GM18519 (cell line): ENCODE measurements at regions not wholly inside any gene's neighbourhood (a gene's known extent, or its start where the extent isn't known, plus 50 kb on each side); places are given as distances from the start of the nearest gene placed in this dataset.

Experiments
- ATAC-seq: cut with Tn5 transposase; IDR thresholded peaks from one replicate; pipeline ENCODE4 v1.9.1; 2021; ENCODE audit warnings: mild to moderate bottlenecking, moderate library complexity; ENCODE audit not compliant: unreplicated experiment, low FRiP score

- no peak for ATAC-seq
Measured at GRCh38 chr11:92416971-92417725, 192.5 kb downstream of the FAT3 start.

DNA sequence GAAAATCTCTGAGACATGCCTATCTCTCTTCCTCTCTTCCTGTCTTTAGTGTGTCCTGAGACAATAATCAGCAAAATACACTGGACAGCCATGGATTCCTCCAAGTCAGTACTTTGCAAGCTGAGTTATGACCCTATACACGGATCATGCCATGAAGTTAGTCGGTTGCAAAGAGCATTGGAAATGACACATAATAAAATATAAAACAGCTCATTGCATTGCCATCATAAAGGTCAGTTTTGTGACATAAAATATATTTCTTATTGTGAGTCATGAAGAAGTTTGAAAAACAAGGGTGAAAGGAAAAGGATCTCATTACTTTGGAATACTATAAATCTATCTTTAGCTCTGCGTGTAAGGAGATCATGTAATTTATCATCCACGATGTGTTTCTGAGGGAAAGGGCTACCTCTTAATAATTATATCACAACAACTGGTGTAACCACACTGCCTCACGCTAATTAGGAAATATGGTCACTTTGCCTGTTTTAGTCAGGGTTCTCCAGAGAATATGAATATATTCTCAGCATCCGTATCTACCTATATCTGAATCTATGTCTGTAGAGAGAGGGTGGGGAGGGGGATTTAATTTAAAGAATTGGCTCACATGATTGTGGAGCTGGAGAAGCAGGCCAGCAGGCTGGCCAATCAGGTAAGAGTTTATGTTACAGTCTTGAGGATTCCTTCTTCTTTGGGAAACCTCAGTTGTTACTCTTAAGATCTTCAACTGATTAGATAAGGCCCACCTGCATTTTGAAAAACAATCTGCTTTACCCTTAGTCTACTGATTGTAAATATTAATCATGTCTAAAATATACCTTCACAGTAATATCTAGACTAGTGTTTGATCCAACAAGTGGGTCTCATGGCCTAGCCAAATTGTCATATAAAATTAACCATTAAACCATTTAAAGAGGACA lies 198.8 kb downstream of the FAT3 start:
- no peak for ATAC-seq

- ATAC-seq: no peak
Measured at GRCh38 chr11:92424281-92424680, 199.7 kb downstream of the FAT3 start.

- no peak for ATAC-seq
Measured at GRCh38 chr11:92425127-92425526, 200.5 kb downstream of the FAT3 start.

DNA sequence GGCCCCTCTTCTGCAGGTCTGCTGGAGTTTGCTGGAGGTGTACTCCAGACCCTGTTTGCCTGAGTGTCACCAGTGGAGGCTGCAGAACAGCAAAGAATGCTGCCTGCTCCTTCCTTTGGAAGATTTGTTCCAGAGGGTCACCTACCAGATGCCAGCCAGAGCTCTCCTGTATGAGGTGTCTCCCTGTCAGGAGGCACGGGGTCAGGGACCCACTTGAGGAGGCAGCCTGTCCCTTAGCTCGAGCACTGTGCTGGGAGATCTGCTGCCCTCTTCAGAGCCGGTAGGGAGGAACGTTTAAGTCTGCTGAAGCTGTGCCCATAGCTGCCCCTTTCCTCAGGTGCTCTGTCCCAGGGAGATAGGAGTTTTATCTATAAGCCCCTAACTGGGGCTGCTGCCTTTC lies 207.9 kb downstream of the FAT3 start:
- ATAC-seq: no peak

GRCh38 chr11:92436034-92436920 lies 211.7 kb downstream of the FAT3 start:
- ATAC-seq: no peak

DNA sequence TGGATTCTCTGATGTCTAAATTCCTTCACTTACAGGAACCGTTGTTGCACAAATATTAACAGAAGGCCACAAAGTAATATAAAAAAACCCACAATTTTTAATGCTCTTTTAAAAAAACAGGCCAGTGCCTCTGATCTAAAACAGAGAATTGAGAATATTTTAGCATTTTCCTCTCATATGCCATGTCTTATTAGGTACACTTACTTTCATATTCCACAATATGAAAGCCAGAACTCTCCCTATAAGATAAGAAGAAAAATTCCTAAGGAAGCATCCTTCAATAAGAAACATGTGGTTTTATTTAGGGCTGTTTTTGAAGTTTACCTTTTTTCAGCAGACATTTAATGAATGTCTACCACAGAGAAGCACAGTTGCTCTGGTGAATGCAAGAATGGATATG lies 214.5 kb downstream of the FAT3 start:
- no peak for ATAC-seq

DNA sequence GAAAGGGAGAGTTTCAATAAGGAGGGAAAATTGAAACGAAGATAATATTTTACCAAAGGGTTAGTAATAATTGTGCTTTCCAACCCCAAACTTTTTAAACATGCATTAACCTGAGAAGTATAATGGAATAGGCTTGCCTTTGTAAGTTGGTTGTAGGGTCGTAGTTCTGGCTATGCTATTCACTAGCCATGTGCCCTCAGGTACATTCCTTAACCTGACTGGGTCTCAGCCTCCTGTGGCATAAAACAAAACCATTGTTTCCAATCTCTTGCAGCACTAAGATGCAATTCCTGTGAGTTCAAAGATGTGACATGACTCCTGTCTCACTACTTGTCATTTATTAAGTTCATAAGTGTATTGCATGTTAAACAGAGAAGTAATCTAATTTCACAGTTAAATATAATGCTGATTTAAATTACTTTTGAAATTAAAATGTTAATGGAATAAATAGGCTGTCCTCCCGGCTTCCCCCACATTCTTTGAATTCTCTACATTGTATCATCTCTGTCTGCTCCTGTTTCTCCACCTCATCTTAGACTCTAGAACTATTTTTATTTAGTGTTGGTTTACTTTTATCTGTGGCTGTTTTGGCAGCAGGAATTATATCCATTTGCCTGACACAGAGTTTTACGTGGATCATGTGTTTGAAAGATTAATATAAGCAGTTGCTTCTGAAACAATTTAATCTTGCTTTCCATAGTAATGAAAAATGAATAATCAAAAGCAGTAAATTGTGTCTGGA lies 216.3 kb downstream of the FAT3 start:
- no peak for ATAC-seq

- ATAC-seq: no peak
Measured at GRCh38 chr11:92441443-92441726, 216.8 kb downstream of the FAT3 start.

DNA sequence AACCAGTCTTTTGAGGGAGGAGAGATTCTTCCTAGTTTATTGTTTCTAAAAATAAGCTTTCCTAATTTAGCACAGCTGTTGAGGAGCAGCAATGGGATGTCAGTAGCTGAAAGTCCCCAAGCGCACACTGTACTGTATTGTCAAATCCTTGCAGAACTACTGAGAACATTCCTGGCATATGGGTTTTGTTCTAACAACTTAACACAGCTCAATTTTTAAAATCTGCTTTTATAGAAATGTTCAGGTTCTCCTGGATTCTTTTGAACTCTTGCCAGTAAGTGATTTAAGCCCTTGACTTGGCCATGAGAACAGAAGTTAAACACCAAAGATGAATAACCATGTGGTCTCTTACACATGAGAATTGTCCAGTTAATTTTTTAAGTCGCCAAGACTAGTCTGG lies 218.6 kb downstream of the FAT3 start:
- no peak for ATAC-seq

- no peak for ATAC-seq
Measured at GRCh38 chr11:92447586-92447985, 223.0 kb downstream of the FAT3 start.

- ATAC-seq: no peak
Measured at GRCh38 chr11:92449222-92449621, 224.6 kb downstream of the FAT3 start.

GRCh38 chr11:92449780-92450179 lies 225.2 kb downstream of the FAT3 start:
- no peak for ATAC-seq

GRCh38 chr11:92451063-92451462 lies 226.4 kb downstream of the FAT3 start:
- no peak for ATAC-seq

DNA sequence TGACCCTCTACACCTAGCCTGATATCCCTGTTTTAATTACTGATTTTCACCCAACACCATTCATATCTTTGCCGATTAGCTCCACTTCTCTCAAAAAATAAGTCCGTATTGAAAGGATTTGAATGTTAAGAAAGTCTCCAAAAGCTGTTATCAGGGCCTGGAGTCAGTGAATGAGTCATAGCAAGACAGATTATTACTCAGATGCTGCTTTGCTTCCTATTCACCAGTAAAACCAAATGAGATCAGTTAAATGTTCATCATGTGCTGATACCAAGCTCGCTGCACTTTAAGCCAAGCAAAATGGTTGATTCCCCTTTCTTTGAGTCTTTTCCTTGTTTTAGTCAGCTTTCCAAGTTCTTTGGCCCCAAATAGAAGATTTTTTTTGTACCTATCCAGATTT lies 228.4 kb downstream of the FAT3 start:
- peak; percentile 60 for ATAC-seq

DNA sequence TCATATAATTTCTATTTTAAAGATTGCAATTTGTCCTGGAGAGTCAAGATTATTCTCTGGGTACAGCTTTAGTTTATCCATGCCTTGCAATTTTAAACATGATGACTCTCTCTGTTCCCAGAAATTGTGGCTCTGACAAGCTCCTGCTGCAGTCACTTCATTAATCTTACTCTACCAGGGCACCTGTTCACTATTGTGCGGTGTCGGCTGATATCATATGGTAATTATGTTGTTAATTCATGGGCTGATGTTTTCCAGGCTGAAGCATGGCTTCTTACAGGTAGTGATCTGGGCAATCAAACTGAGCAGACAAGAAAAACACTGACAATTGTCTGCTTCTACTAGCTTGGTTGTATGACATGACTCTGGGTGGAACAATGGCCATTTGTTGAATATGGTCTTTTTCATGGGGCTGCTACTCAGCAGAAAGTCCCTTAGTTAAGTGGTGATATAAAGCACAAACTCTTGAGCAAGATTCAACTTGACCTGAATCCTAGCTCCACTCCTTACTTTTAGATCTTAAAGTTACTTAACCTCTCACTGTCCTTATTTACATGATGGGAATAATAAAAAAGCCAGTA lies 230.7 kb downstream of the FAT3 start:
- ATAC-seq: no peak

DNA sequence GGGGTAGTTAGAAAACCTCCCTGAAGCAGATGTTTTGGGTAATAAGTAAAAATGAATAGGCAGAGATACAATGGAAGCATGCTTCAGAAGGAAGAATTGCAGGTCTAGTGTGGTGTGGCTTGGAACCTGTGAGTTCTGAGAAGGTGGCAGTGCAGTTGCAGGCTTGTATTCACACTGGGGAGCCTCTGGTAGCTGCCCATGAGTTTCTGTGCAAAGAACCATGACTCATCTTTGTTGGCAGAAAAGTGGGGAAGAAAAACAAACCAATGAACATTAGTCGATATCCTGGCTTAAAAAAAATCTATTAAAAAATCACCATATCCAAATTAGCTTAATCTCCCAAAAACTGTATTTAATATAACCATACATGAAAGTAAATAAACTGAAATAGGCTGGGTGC lies 232.6 kb downstream of the FAT3 start:
- ATAC-seq: no peak

GRCh38 chr11:92458486-92458885 lies 233.9 kb downstream of the FAT3 start:
- no peak for ATAC-seq

- no peak for ATAC-seq
Measured at GRCh38 chr11:92460213-92460612, 235.6 kb downstream of the FAT3 start.

DNA sequence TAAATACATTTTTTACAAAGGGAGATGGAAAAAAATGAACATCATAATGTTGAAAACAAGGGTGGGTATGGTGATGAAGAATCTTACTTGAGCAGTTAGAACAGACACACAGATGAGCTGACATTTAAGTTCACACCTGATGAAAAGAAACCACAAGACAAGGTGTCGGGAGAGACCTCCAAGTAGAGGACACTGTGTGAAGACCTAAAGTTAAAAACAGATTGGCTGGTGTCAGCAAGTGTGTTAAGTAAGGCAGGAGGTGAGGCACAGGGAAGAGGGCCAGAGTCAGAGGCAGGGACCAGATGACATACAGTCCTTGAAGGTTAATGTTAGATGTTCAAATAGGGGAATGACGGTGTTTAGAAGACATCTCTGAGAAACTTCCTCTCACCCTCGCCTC lies 236.8 kb downstream of the FAT3 start:
- ATAC-seq: no peak
